Breast epithelium (tissue), 3 donors: ENCODE measurements at regions not wholly inside any gene's neighbourhood (a gene's known extent, or its start where the extent isn't known, plus 50 kb on each side); places are given as distances from the start of the nearest gene placed in this dataset.

Source experiments
- CTCF ChIP-seq, 3 donors: fragments of 450-650 bp; IDR thresholded peaks; one replicate each; pipeline ENCODE4 v1.5.1; 2016 to 2017; ENCODE audit warnings: antibody characterized with exemption in 3 of 3, mild to moderate bottlenecking in 3 of 3, moderate library complexity in 3 of 3
- POLR2A ChIP-seq: fragments of 450-650 bp; IDR thresholded peaks from one replicate; pipeline ENCODE4 v1.6.1; 2016; ENCODE audit warnings: antibody characterized with exemption, mild to moderate bottlenecking, moderate library complexity

- TF ChIP-seq POLR2A (no peak), CTCF (IDR thresholded peaks at IDR 0.05) (no peak)
Measured at GRCh38 chr6:139438775-139439174, 64.3 kb upstream of the CITED2 start.
